WTC11 (cell line): ENCODE measurements at regions not wholly inside any gene's neighbourhood (a gene's known extent, or its start where the extent isn't known, plus 50 kb on each side); places are given as distances from the start of the nearest gene placed in this dataset.

ENCODE experiments used
- ATAC-seq: fragments of 200-7000 bp; cut with Tn5 transposase; 2 replicates; pipeline ENCODE4 v1.10.0; 2021; ENCODE audit warnings: mild to moderate bottlenecking, moderate library complexity
- CTCF ChIA-PET: fragments of 300-600 bp; sonication (Branson Sonifier 250); formaldehyde crosslinking; loops from one replicate; lab custom pipeline; 2021; ENCODE audit warnings: antibody characterized with exemption; lab: Charles Lee
- POLR2A ChIA-PET: fragments of 350-600 bp; sonication (Branson Sonifier 250); formaldehyde crosslinking; loops from one replicate; lab custom pipeline; 2021; ENCODE audit warnings: antibody characterized with exemption; lab: Charles Lee
- DNase-seq: peaks from one replicate; pipeline ENCODE4 v3.0.0; 2021; ENCODE audit warnings: low spot score
- H3K27ac Mint-ChIP-seq: 2 replicates; pipeline ENCODE4 v1.8.0; 2021; ENCODE audit warnings: mixed read lengths
- H3K27me3 Mint-ChIP-seq: 2 replicates; pipeline ENCODE4 v1.8.0; 2021; ENCODE audit warnings: low read depth, mild to moderate bottlenecking, moderate library complexity, mixed read lengths
- H3K36me3 Mint-ChIP-seq: 2 replicates; pipeline ENCODE4 v1.8.0; 2021; ENCODE audit warnings: mixed read lengths
- H3K4me1 Mint-ChIP-seq: 2 replicates; pipeline ENCODE4 v1.8.0; 2022; ENCODE audit warnings: mixed read lengths
- H3K4me3 Mint-ChIP-seq: 2 replicates; pipeline ENCODE4 v1.8.0; 2021; ENCODE audit warnings: mild to moderate bottlenecking, moderate library complexity, mixed read lengths
- H3K9me3 Mint-ChIP-seq: 2 replicates; pipeline ENCODE4 v1.8.0; 2021; ENCODE audit warnings: mixed read lengths
- CBFB ChIP-seq: sonication (generic); formaldehyde crosslinking; IDR thresholded peaks from 2 replicates; pipeline ENCODE4 v1.8.1; 2022; ENCODE audit warnings: mild to moderate bottlenecking, low read depth, missing genetic modification reagents
- CREM ChIP-seq: sonication (generic); formaldehyde crosslinking; IDR thresholded peaks from 2 replicates; pipeline ENCODE4 v1.8.1; 2022; ENCODE audit warnings: mild to moderate bottlenecking, missing genetic modification reagents, moderate library complexity
- MXD4 ChIP-seq: fragments of 250-450 bp; sonication (Bioruptor Pico); IDR thresholded peaks from 2 replicates; pipeline ENCODE4 v1.8.0; 2021; ENCODE audit warnings: mild to moderate bottlenecking, moderate library complexity, borderline replicate concordance
- NFYB ChIP-seq: sonication (generic); formaldehyde crosslinking; conservative IDR thresholded peaks from 2 replicates; pipeline ENCODE4 v1.8.0; 2022; ENCODE audit warnings: low read depth, missing genetic modification reagents
- OVOL2 ChIP-seq: fragments of 250-450 bp; sonication (Bioruptor Pico); IDR thresholded peaks from 2 replicates; pipeline ENCODE4 v1.9.0; 2021; ENCODE audit warnings: mild to moderate bottlenecking, borderline replicate concordance
- SP1 ChIP-seq: sonication (generic); formaldehyde crosslinking; conservative IDR thresholded peaks from 2 replicates; pipeline ENCODE4 v1.8.1; 2022; ENCODE audit warnings: missing genetic modification reagents
- TEAD1 ChIP-seq: sonication (generic); formaldehyde crosslinking; IDR thresholded peaks from 2 replicates; pipeline ENCODE4 v1.8.0; 2022; ENCODE audit warnings: mild to moderate bottlenecking, missing genetic modification reagents
- ZNF138 ChIP-seq: sonication (generic); formaldehyde crosslinking; conservative IDR thresholded peaks from 2 replicates; pipeline ENCODE4 v1.8.1; 2022; ENCODE audit warnings: mild to moderate bottlenecking, moderate library complexity, missing genetic modification reagents
- ZNF317 ChIP-seq: sonication (generic); formaldehyde crosslinking; IDR thresholded peaks from 2 replicates; pipeline ENCODE4 v1.8.1; 2023; ENCODE audit warnings: low read depth, mild to moderate bottlenecking, moderate library complexity, missing genetic modification reagents, borderline replicate concordance
- ZNF416 ChIP-seq: fragments of 250-450 bp; sonication (Bioruptor Pico); IDR thresholded peaks from 2 replicates; pipeline ENCODE4 v1.9.0; 2021; ENCODE audit warnings: mild to moderate bottlenecking, inconsistent platforms
- TF ChIP-seq, protein P1 (sequence below): sonication (generic); formaldehyde crosslinking; IDR thresholded peaks from 2 replicates; pipeline ENCODE4 v1.8.0; 2022; ENCODE audit warnings: missing genetic modification reagents
- TF ChIP-seq, protein P2 (sequence below): fragments of 250-450 bp; sonication (Bioruptor Pico); IDR thresholded peaks from 2 replicates; pipeline ENCODE4 v1.9.0; 2021; ENCODE audit warnings: mild to moderate bottlenecking
- TF ChIP-seq, protein P3 (sequence below): fragments of 250-450 bp; sonication (Bioruptor Pico); IDR thresholded peaks from 2 replicates; pipeline ENCODE4 v1.9.0; 2021; ENCODE audit warnings: mild to moderate bottlenecking, borderline replicate concordance
- TF ChIP-seq, protein P4 (sequence below): fragments of 200-600 bp; IDR thresholded peaks from 2 replicates; pipeline ENCODE4 v1.8.0; 2022; ENCODE audit warnings: antibody characterized with exemption
- TF ChIP-seq, protein P5 (sequence below): sonication (generic); formaldehyde crosslinking; IDR thresholded peaks from 2 replicates; pipeline ENCODE4 v1.8.0; 2022; ENCODE audit warnings: mild to moderate bottlenecking, missing genetic modification reagents
- TF ChIP-seq, protein P6 (sequence below): sonication (generic); formaldehyde crosslinking; IDR thresholded peaks from 2 replicates; pipeline ENCODE4 v1.8.1; 2023; ENCODE audit warnings: mild to moderate bottlenecking, missing genetic modification reagents
- TF ChIP-seq, protein P7 (sequence below): sonication (generic); formaldehyde crosslinking; conservative IDR thresholded peaks from 2 replicates; pipeline ENCODE4 v1.8.1; 2022; ENCODE audit warnings: mild to moderate bottlenecking, missing genetic modification reagents

DNA sequence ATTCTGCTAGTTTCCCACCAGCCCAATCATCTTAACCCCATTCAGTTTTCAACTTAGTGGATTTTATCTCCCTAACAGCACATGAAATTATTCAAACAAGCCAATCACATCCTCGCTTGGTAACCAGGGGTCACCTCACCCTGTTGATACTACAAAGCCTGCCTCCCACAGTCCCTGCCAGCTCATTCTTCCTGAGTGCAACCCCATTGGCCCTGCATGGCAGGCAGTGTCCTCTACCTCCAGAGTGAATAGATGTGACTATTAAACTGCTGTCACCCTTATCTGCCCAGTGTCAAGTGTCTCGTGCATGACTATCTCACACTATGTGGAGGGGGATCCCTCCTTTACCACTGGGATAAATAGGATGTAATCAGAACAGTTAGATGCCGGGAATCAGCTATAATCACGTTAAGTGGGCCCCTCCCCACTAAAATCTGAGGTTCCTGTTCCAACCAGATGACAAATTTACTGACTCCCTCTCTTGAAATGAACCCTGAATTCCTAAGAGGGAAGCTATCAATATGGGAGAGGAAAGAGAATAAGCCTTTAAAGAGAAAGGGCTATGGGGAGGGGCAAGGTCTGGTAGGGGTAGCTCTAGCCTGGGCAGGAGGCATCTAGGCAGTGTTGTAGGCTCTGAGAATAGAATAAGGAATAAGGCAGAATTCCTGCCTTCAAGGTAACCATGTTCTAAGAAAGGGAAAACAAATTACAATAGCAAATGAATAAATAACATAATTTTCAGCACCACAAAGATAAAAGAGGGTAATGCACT, 155.9 kb downstream of the SLC30A10 start:
- TF ChIP-seq, protein P1, sequence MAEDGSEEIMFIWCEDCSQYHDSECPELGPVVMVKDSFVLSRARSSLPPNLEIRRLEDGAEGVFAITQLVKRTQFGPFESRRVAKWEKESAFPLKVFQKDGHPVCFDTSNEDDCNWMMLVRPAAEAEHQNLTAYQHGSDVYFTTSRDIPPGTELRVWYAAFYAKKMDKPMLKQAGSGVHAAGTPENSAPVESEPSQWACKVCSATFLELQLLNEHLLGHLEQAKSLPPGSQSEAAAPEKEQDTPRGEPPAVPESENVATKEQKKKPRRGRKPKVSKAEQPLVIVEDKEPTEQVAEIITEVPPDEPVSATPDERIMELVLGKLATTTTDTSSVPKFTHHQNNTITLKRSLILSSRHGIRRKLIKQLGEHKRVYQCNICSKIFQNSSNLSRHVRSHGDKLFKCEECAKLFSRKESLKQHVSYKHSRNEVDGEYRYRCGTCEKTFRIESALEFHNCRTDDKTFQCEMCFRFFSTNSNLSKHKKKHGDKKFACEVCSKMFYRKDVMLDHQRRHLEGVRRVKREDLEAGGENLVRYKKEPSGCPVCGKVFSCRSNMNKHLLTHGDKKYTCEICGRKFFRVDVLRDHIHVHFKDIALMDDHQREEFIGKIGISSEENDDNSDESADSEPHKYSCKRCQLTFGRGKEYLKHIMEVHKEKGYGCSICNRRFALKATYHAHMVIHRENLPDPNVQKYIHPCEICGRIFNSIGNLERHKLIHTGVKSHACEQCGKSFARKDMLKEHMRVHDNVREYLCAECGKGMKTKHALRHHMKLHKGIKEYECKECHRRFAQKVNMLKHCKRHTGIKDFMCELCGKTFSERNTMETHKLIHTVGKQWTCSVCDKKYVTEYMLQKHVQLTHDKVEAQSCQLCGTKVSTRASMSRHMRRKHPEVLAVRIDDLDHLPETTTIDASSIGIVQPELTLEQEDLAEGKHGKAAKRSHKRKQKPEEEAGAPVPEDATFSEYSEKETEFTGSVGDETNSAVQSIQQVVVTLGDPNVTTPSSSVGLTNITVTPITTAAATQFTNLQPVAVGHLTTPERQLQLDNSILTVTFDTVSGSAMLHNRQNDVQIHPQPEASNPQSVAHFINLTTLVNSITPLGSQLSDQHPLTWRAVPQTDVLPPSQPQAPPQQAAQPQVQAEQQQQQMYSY = no peak
- TF ChIP-seq OVOL2 (CRISPR knock-in tag) = no peak
- TF ChIP-seq, protein P2, sequence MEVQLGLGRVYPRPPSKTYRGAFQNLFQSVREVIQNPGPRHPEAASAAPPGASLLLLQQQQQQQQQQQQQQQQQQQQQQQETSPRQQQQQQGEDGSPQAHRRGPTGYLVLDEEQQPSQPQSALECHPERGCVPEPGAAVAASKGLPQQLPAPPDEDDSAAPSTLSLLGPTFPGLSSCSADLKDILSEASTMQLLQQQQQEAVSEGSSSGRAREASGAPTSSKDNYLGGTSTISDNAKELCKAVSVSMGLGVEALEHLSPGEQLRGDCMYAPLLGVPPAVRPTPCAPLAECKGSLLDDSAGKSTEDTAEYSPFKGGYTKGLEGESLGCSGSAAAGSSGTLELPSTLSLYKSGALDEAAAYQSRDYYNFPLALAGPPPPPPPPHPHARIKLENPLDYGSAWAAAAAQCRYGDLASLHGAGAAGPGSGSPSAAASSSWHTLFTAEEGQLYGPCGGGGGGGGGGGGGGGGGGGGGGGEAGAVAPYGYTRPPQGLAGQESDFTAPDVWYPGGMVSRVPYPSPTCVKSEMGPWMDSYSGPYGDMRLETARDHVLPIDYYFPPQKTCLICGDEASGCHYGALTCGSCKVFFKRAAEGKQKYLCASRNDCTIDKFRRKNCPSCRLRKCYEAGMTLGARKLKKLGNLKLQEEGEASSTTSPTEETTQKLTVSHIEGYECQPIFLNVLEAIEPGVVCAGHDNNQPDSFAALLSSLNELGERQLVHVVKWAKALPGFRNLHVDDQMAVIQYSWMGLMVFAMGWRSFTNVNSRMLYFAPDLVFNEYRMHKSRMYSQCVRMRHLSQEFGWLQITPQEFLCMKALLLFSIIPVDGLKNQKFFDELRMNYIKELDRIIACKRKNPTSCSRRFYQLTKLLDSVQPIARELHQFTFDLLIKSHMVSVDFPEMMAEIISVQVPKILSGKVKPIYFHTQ = no peak
- TF ChIP-seq, protein P3, sequence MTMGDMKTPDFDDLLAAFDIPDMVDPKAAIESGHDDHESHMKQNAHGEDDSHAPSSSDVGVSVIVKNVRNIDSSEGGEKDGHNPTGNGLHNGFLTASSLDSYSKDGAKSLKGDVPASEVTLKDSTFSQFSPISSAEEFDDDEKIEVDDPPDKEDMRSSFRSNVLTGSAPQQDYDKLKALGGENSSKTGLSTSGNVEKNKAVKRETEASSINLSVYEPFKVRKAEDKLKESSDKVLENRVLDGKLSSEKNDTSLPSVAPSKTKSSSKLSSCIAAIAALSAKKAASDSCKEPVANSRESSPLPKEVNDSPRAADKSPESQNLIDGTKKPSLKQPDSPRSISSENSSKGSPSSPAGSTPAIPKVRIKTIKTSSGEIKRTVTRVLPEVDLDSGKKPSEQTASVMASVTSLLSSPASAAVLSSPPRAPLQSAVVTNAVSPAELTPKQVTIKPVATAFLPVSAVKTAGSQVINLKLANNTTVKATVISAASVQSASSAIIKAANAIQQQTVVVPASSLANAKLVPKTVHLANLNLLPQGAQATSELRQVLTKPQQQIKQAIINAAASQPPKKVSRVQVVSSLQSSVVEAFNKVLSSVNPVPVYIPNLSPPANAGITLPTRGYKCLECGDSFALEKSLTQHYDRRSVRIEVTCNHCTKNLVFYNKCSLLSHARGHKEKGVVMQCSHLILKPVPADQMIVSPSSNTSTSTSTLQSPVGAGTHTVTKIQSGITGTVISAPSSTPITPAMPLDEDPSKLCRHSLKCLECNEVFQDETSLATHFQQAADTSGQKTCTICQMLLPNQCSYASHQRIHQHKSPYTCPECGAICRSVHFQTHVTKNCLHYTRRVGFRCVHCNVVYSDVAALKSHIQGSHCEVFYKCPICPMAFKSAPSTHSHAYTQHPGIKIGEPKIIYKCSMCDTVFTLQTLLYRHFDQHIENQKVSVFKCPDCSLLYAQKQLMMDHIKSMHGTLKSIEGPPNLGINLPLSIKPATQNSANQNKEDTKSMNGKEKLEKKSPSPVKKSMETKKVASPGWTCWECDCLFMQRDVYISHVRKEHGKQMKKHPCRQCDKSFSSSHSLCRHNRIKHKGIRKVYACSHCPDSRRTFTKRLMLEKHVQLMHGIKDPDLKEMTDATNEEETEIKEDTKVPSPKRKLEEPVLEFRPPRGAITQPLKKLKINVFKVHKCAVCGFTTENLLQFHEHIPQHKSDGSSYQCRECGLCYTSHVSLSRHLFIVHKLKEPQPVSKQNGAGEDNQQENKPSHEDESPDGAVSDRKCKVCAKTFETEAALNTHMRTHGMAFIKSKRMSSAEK (CRISPR knock-in tag) = no peak
- TF ChIP-seq, protein P4, sequence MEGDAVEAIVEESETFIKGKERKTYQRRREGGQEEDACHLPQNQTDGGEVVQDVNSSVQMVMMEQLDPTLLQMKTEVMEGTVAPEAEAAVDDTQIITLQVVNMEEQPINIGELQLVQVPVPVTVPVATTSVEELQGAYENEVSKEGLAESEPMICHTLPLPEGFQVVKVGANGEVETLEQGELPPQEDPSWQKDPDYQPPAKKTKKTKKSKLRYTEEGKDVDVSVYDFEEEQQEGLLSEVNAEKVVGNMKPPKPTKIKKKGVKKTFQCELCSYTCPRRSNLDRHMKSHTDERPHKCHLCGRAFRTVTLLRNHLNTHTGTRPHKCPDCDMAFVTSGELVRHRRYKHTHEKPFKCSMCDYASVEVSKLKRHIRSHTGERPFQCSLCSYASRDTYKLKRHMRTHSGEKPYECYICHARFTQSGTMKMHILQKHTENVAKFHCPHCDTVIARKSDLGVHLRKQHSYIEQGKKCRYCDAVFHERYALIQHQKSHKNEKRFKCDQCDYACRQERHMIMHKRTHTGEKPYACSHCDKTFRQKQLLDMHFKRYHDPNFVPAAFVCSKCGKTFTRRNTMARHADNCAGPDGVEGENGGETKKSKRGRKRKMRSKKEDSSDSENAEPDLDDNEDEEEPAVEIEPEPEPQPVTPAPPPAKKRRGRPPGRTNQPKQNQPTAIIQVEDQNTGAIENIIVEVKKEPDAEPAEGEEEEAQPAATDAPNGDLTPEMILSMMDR = no peak
- no peak for TF ChIP-seq ZNF138 (CRISPR knock-in tag)
- TF ChIP-seq CREM (CRISPR knock-in tag) = no peak
- no peak for TF ChIP-seq ZNF317 (CRISPR knock-in tag)
- TF ChIP-seq NFYB = no peak
- TF ChIP-seq, protein P5, sequence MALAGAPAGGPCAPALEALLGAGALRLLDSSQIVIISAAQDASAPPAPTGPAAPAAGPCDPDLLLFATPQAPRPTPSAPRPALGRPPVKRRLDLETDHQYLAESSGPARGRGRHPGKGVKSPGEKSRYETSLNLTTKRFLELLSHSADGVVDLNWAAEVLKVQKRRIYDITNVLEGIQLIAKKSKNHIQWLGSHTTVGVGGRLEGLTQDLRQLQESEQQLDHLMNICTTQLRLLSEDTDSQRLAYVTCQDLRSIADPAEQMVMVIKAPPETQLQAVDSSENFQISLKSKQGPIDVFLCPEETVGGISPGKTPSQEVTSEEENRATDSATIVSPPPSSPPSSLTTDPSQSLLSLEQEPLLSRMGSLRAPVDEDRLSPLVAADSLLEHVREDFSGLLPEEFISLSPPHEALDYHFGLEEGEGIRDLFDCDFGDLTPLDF (CRISPR knock-in tag) = no peak
- TF ChIP-seq TEAD1 = no peak
- TF ChIP-seq, protein P6, sequence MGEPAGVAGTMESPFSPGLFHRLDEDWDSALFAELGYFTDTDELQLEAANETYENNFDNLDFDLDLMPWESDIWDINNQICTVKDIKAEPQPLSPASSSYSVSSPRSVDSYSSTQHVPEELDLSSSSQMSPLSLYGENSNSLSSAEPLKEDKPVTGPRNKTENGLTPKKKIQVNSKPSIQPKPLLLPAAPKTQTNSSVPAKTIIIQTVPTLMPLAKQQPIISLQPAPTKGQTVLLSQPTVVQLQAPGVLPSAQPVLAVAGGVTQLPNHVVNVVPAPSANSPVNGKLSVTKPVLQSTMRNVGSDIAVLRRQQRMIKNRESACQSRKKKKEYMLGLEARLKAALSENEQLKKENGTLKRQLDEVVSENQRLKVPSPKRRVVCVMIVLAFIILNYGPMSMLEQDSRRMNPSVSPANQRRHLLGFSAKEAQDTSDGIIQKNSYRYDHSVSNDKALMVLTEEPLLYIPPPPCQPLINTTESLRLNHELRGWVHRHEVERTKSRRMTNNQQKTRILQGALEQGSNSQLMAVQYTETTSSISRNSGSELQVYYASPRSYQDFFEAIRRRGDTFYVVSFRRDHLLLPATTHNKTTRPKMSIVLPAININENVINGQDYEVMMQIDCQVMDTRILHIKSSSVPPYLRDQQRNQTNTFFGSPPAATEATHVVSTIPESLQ = no peak
- no peak for TF ChIP-seq MXD4
- no peak for TF ChIP-seq CBFB (CRISPR knock-in tag)
- TF ChIP-seq SP1 (CRISPR knock-in tag) = no peak
- TF ChIP-seq, protein P7, sequence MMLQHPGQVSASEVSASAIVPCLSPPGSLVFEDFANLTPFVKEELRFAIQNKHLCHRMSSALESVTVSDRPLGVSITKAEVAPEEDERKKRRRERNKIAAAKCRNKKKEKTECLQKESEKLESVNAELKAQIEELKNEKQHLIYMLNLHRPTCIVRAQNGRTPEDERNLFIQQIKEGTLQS = no peak
- no peak for TF ChIP-seq ZNF416 (CRISPR knock-in tag)
- no peak overlapping the region for H3K4me3 Mint-ChIP-seq
- H3K27ac Mint-ChIP-seq = no peak overlapping the region; the same call in 1 of the 2 replicates
- no peaks in the 10 kb centered on the region for H3K4me1 Mint-ChIP-seq
- H3K36me3 Mint-ChIP-seq = no peaks in the 10 kb centered on the region
- CTCF ChIA-PET = no interaction called here
- peaks cover 19% of the 10 kb centered on the region for H3K9me3 Mint-ChIP-seq
- ATAC-seq = no peak
- POLR2A ChIA-PET = no interaction called here
- no peaks in the 10 kb centered on the region for H3K27me3 Mint-ChIP-seq
- no peak for DNase-seq
